Upper lobe of left lung (tissue), 4 donors: ENCODE measurements at regions not wholly inside any gene's neighbourhood (a gene's known extent, or its start where the extent isn't known, plus 50 kb on each side); places are given as distances from the start of the nearest gene placed in this dataset.

Experiments used
- CTCF ChIP-seq, 6 experiments: fragments of 450-650 bp in 4 of 6; fragments of 200-600 bp in 2 of 6; sonication (generic) in 2 of 6; IDR thresholded peaks; one replicate each; pipeline ENCODE4 v1.5.1; 2016 to 2019; ENCODE audit warnings: antibody characterized with exemption in 6 of 6
- POLR2A ChIP-seq, 4 donors: fragments of 450-650 bp; IDR thresholded peaks; one replicate each; pipeline ENCODE4 v1.5.1; 2016 to 2017; ENCODE audit warnings: antibody characterized with exemption in 4 of 4, mild to moderate bottlenecking in 2 of 4
- POLR2AphosphoS5 ChIP-seq, 2 donors: sonication (generic); formaldehyde crosslinking; IDR thresholded peaks; one replicate each; pipeline ENCODE4 v1.5.1; 2017; ENCODE audit warnings: antibody characterized with exemption in 2 of 2

GRCh38 chr4:156060661-156061060 lies 107.0 kb upstream of the CTSO start:
- TF ChIP-seq POLR2AphosphoS5 (IDR thresholded peaks at IDR 0.05) (no peak), POLR2A (IDR thresholded peaks at IDR 0.05) (no peak), CTCF (IDR thresholded peaks at IDR 0.05) (no peak)
